ENCODE measurements at regions not wholly inside any gene's neighbourhood (a gene's known extent, or its start where the extent isn't known, plus 50 kb on each side); places are given as distances from the start of the nearest gene placed in this dataset.
"Not testable (repeated sequence)": the region's sequence is repeated elsewhere in the genome, so short reads cannot be mapped to it uniquely, and the experiment has no call there.

DNA sequence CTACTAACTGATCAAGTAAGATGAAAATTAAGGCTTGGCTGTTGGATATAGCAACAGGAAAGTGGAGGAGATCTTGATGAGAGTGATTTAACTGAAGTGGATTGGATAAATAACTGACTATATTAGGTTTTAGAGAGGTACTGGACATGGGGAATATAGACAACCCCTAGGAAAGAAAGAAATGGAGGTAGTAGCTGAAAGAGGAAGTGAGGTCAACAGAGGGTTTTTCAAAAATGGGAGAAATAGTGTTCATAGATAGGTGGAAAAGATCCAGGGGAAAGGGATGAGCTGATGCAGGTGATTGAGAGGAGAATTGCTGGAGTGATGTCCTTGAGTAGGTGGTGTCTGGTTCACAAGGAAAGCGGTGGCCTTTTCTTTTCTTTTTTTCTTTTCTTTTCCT is 69.9 kb upstream of the PSME4 start:
- DNase-seq (ENCODE audit: low spot score): no peak
- Mint-ChIP-seq H3K9me3 (ENCODE audit: low read depth) (peaks cover 6% of the 10 kb centered on the region), H3K27me3 (ENCODE audit: low read depth) (no peaks in the 10 kb centered on the region), H3K4me3 (ENCODE audit: unreplicated experiment) (no peak overlapping the region), H3K4me1 (ENCODE audit: low read depth) (peaks cover 26% of the 10 kb centered on the region), H3K27ac (ENCODE audit: unreplicated experiment) (no peak overlapping the region), H3K36me3 (ENCODE audit: low read depth) (peaks cover 3% of the 10 kb centered on the region)
- TF ChIP-seq, protein P1, sequence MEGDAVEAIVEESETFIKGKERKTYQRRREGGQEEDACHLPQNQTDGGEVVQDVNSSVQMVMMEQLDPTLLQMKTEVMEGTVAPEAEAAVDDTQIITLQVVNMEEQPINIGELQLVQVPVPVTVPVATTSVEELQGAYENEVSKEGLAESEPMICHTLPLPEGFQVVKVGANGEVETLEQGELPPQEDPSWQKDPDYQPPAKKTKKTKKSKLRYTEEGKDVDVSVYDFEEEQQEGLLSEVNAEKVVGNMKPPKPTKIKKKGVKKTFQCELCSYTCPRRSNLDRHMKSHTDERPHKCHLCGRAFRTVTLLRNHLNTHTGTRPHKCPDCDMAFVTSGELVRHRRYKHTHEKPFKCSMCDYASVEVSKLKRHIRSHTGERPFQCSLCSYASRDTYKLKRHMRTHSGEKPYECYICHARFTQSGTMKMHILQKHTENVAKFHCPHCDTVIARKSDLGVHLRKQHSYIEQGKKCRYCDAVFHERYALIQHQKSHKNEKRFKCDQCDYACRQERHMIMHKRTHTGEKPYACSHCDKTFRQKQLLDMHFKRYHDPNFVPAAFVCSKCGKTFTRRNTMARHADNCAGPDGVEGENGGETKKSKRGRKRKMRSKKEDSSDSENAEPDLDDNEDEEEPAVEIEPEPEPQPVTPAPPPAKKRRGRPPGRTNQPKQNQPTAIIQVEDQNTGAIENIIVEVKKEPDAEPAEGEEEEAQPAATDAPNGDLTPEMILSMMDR (IDR thresholded peaks at IDR 0.05): no peak

DNA sequence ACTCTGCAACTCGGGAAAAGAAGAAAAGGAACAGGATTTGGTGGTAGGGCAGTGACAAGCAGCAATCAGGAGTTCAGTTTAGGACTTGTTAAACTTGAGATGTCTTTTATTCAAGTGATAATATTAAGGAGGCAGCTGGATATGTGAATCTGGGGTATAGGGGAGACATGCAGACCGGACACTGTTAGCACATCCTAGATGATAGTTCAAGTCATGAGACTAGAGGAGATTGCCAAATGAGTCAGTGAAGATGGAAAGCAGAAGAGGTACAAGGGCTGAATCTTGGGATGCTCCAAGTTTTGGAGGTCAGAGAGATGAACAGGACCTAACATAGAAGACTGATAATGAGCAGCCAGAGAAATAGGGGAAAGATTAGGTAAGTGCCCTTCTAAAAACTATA is 69.5 kb upstream of the PSME4 start:
- peaks cover 26% of the 10 kb centered on the region for H3K4me1 Mint-ChIP-seq (ENCODE audit: low read depth)

DNA sequence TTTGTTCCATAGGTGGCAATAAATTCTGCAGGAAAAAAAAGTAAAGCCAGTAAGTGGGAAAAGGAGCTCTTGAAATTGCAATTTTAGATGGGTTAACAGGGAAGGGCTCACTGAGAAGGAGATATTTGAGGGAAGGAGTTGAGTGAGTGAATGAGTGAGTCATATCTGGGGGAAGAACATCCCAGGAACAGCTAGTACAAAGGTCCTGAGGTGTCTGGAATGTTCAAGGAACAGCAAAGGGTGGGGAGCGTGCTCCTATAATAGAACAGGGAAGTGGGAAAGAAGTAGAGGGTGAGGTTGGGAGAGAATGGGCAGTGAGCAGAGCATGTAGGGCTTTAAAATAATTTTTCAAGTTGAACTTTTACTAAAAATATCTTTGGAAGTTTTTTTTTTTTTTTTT is 68.0 kb upstream of the PSME4 start:
- no peak overlapping the region for H3K27ac Mint-ChIP-seq (ENCODE audit: unreplicated experiment)
- H3K36me3 Mint-ChIP-seq (ENCODE audit: low read depth): no peaks in the 10 kb centered on the region
- DNase-seq (ENCODE audit: low spot score): no peak
- H3K4me3 Mint-ChIP-seq (ENCODE audit: unreplicated experiment): no peak overlapping the region
- peaks cover 19% of the 10 kb centered on the region for H3K4me1 Mint-ChIP-seq (ENCODE audit: low read depth)
- TF ChIP-seq, protein P1 (IDR thresholded peaks at IDR 0.05): no peak
- H3K9me3 Mint-ChIP-seq (ENCODE audit: low read depth): no peaks in the 10 kb centered on the region
- no peaks in the 10 kb centered on the region for H3K27me3 Mint-ChIP-seq (ENCODE audit: low read depth)

More for the DNA sequence above, 69.5 kb upstream of the PSME4 start:
- TF ChIP-seq, protein P1 (IDR thresholded peaks at IDR 0.05): no peak
- Mint-ChIP-seq H3K36me3 (ENCODE audit: low read depth) (peaks cover 2% of the 10 kb centered on the region), H3K4me3 (ENCODE audit: unreplicated experiment) (no peak overlapping the region), H3K9me3 (ENCODE audit: low read depth) (peaks cover 4% of the 10 kb centered on the region), H3K27ac (ENCODE audit: unreplicated experiment) (no peak overlapping the region), H3K27me3 (ENCODE audit: low read depth) (no peaks in the 10 kb centered on the region)
- DNase-seq (ENCODE audit: low spot score): no peak

DNA sequence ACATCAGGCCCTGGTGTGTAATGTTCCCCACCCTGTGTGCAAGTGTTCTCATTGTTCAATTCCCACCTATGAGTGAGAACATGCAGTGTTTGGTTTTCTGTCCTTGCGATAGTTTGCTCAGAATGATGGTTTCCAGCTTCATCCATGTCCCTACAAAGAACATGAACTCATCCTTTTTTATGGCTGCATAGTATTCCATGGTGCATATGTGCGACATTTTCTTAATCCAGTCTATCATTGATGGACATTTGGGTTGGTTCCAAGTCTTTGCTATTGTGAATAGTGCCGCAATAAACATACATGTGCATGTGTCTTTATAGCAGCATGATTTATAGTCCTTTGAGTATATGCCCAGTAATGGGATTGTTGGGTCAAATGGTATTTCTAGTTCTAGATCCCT is 60.5 kb upstream of the PSME4 start:
- H3K27ac Mint-ChIP-seq (ENCODE audit: unreplicated experiment); H3K9me3 Mint-ChIP-seq (ENCODE audit: low read depth); H3K36me3 Mint-ChIP-seq (ENCODE audit: low read depth): not testable (repeated sequence)

DNA sequence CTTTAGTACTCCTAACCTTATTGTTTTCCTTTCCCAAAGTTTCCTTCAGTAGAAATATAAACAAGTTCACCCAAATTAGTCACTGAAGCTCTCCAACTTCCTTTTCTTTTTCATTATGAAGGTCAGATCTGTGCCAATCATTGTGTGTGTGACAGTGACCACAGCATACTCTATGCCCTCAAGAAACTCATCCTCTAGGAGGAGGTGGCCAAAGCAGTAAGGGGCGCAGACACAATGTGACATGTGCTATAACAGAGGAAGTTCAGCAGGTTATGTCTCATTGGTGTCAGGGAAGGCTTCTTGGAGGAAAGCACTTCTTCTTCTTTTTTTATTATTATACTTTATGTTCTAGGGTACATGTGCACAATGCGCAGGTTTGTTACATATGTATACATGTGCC is 60.0 kb upstream of the PSME4 start:
- H3K4me1 Mint-ChIP-seq (ENCODE audit: low read depth): no peaks in the 10 kb centered on the region
- peaks cover 6% of the 10 kb centered on the region for H3K9me3 Mint-ChIP-seq (ENCODE audit: low read depth)
- TF ChIP-seq, protein P1 (IDR thresholded peaks at IDR 0.05): no peak
- H3K36me3 Mint-ChIP-seq (ENCODE audit: low read depth): peaks cover 2% of the 10 kb centered on the region
- no peak overlapping the region for H3K27ac Mint-ChIP-seq (ENCODE audit: unreplicated experiment)
- DNase-seq (ENCODE audit: low spot score): no peak
- no peaks in the 10 kb centered on the region for H3K27me3 Mint-ChIP-seq (ENCODE audit: low read depth)
- H3K4me3 Mint-ChIP-seq (ENCODE audit: unreplicated experiment): no peak overlapping the region

More for the DNA sequence above, 60.5 kb upstream of the PSME4 start:
- not testable (repeated sequence) for H3K4me3 Mint-ChIP-seq (ENCODE audit: unreplicated experiment); H3K4me1 Mint-ChIP-seq (ENCODE audit: low read depth); DNase-seq (ENCODE audit: low spot score); H3K27me3 Mint-ChIP-seq (ENCODE audit: low read depth)

DNA sequence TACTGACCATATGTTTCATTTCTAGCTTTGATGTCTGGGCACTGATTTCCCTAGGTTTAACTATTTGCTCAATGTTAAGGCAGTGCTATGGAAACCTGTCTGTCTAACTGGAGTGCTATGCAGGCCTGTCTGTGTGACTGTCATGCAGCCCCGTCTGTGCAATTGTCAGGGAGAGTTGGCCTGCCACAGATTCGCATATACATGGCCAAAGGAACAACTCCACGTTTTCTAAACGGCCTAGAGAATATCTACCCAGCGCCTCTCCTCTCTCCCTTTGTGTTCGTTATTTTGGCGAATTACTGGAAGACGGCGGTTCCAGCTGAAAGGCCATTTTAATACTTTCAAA is 59.6 kb upstream of the PSME4 start:
- Mint-ChIP-seq H3K27ac (ENCODE audit: unreplicated experiment) (no peak overlapping the region), H3K36me3 (ENCODE audit: low read depth) (peaks cover 2% of the 10 kb centered on the region), H3K27me3 (ENCODE audit: low read depth) (no peaks in the 10 kb centered on the region), H3K4me3 (ENCODE audit: unreplicated experiment) (no peak overlapping the region), H3K4me1 (ENCODE audit: low read depth) (no peaks in the 10 kb centered on the region), H3K9me3 (ENCODE audit: low read depth) (peaks cover 7% of the 10 kb centered on the region)
- TF ChIP-seq, protein P1 (IDR thresholded peaks at IDR 0.05): no peak
- DNase-seq (ENCODE audit: low spot score): no peak

Measured in chondrocyte (in vitro differentiated cells).